ENCODE measurements at regions not wholly inside any gene's neighbourhood (a gene's known extent, or its start where the extent isn't known, plus 50 kb on each side); places are given as distances from the start of the nearest gene placed in this dataset.
"Not testable (repeated sequence)": the region's sequence is repeated elsewhere in the genome, so short reads cannot be mapped to it uniquely, and the experiment has no call there.

DNA sequence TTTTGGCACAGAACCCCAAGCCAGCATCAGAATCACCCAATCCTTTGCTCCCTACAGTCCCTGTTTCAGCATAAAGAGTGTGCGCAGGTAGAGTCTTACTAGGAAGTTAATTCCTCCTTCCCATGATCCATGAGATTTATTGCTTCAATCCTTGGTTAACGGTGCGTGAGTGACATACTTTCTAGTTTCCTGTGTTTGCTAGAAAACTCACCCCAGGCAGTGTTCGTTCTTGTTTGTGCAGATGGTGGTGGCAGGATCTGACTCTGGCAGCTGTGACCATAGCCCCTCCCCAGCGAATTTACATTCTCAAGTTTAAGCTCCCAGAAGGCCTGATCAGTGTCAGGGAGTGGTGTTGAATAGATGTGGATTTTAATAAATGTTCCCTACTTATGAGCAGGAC is 106.7 kb upstream of the CCT8L2 start:
- Histone ChIP-seq H3K27me3 (ENCODE audit: insufficient read depth, low read length) (no peaks in the 10 kb centered on the region), H3K79me2 (ENCODE audit: insufficient read depth, low read length) (no peaks in the 10 kb centered on the region), H3K4me3 (ENCODE audit: low read depth, low read length, poor library complexity, severe bottlenecking) (no peak overlapping the region), H4K20me1 (ENCODE audit: insufficient read depth, low read length) (no peaks in the 10 kb centered on the region), H3F3A (ENCODE audit: insufficient read depth, low read length) (no peaks in the 10 kb centered on the region), H3K9ac (ENCODE audit: low read length) (no peak overlapping the region), H3K36me3 (ENCODE audit: insufficient read depth, low read length) (no peaks in the 10 kb centered on the region), H2AFZ (ENCODE audit: low read length) (no peak overlapping the region), H3K9me3 (ENCODE audit: low read length) (no peaks in the 10 kb centered on the region), H3K4me1 (ENCODE audit: insufficient read depth, low read length, severe bottlenecking) (no peaks in the 10 kb centered on the region), H3K27ac (ENCODE audit: low read depth, low read length, poor library complexity, severe bottlenecking) (no peak overlapping the region), H3K4me2 (ENCODE audit: low read length) (no peak overlapping the region), H3K9me2 (ENCODE audit: low read depth, low read length) (no peaks in the 10 kb centered on the region)
- no peak for TF ChIP-seq EZH2 (IDR thresholded peaks at IDR 0.05; ENCODE audit: borderline replicate concordance, low read length)
- TF ChIP-seq, protein P1, sequence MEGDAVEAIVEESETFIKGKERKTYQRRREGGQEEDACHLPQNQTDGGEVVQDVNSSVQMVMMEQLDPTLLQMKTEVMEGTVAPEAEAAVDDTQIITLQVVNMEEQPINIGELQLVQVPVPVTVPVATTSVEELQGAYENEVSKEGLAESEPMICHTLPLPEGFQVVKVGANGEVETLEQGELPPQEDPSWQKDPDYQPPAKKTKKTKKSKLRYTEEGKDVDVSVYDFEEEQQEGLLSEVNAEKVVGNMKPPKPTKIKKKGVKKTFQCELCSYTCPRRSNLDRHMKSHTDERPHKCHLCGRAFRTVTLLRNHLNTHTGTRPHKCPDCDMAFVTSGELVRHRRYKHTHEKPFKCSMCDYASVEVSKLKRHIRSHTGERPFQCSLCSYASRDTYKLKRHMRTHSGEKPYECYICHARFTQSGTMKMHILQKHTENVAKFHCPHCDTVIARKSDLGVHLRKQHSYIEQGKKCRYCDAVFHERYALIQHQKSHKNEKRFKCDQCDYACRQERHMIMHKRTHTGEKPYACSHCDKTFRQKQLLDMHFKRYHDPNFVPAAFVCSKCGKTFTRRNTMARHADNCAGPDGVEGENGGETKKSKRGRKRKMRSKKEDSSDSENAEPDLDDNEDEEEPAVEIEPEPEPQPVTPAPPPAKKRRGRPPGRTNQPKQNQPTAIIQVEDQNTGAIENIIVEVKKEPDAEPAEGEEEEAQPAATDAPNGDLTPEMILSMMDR (IDR thresholded peaks at IDR 0.05; ENCODE audit: low read length): no peak

DNA sequence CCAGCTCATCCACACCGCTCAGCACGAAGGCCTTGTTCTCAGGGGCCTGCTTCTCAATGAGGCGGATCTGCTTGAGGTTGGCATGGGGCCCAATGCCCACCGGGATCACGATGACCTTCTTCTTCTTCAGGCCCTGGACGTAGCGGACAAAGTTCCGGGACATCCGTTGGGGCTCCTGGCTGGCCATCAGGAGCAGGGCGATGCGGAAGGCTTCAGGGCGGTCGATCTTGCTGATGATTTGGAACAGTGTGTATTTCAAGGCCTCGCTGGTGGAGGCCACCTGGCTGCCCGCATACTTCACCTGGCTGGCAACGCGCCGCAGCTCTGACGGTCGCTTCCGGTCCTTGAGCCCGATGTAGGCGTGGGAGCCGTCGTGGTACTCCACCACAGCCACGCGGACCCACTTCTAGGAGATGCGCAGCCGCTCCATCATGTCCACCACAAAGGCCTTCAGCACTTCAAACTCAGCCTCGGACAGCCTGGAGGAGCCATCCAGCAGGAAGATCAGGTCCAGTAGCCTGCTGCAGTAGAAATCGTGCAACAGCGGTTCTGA is 105.0 kb upstream of the CCT8L2 start:
- not testable (repeated sequence) for H3K36me3 ChIP-seq (ENCODE audit: insufficient read depth, low read length); H3K27me3 ChIP-seq (ENCODE audit: insufficient read depth, low read length); H3K4me2 ChIP-seq (ENCODE audit: low read length); H3K4me1 ChIP-seq (ENCODE audit: insufficient read depth, low read length, severe bottlenecking); H2AFZ ChIP-seq (ENCODE audit: low read length); H3F3A ChIP-seq (ENCODE audit: insufficient read depth, low read length); H3K9ac ChIP-seq (ENCODE audit: low read length); H3K9me3 ChIP-seq (ENCODE audit: low read length); H3K9me2 ChIP-seq (ENCODE audit: low read depth, low read length); H3K4me3 ChIP-seq (ENCODE audit: low read depth, low read length, poor library complexity, severe bottlenecking); H3K79me2 ChIP-seq (ENCODE audit: insufficient read depth, low read length); H4K20me1 ChIP-seq (ENCODE audit: insufficient read depth, low read length); H3K27ac ChIP-seq (ENCODE audit: low read depth, low read length, poor library complexity, severe bottlenecking)

DNA sequence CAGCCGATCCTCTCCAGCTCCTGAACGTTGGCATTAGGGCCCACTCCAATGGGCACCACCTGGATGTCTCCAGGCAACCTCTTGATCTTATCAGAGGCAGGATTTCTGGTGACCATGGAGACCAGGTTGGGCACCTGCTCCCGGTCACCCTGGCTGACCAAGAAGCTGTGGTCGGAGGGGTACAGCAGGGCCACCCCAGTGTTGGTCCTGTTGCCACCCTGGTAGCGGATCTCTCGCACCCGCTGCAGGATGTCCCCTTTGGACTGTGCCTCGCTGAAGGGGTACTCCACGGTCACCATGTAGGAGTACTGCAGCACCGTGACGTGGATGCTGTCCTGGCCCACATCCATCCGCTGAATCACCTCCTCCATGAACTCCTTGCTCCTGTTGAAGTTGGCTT is 104.3 kb upstream of the CCT8L2 start:
- H3K4me1 ChIP-seq (ENCODE audit: insufficient read depth, low read length, severe bottlenecking); H2AFZ ChIP-seq (ENCODE audit: low read length); H3K4me3 ChIP-seq (ENCODE audit: low read depth, low read length, poor library complexity, severe bottlenecking); H3K4me2 ChIP-seq (ENCODE audit: low read length); H3K27me3 ChIP-seq (ENCODE audit: insufficient read depth, low read length); H3K36me3 ChIP-seq (ENCODE audit: insufficient read depth, low read length); H3K9me3 ChIP-seq (ENCODE audit: low read length); H3K9ac ChIP-seq (ENCODE audit: low read length); H4K20me1 ChIP-seq (ENCODE audit: insufficient read depth, low read length); H3K79me2 ChIP-seq (ENCODE audit: insufficient read depth, low read length); H3K9me2 ChIP-seq (ENCODE audit: low read depth, low read length); H3F3A ChIP-seq (ENCODE audit: insufficient read depth, low read length); H3K27ac ChIP-seq (ENCODE audit: low read depth, low read length, poor library complexity, severe bottlenecking): not testable (repeated sequence)

DNA sequence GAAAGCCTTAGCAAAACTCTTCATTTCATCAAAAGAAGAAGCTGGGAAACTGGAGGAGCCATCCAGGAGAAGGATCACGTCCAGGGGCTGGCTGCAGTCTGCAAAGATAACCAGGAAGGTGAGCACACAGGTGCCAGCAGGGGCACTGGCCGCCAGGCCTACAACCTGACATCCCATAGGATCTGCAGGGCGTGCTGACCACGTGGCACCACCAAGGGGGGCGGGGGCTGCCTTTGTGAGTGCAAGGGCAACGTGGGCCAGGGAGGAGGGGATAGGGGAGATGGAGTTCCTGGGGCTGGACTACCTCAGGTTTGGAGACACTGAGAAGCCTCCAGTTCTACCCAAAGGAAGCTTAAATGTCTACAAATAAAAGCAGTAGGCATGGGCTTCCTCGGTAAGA is 102.7 kb upstream of the CCT8L2 start:
- no peaks in the 10 kb centered on the region for H3K4me1 ChIP-seq (ENCODE audit: insufficient read depth, low read length, severe bottlenecking)
- no peaks in the 10 kb centered on the region for H3K9me2 ChIP-seq (ENCODE audit: low read depth, low read length)
- no peaks in the 10 kb centered on the region for H3K36me3 ChIP-seq (ENCODE audit: insufficient read depth, low read length)
- no peaks in the 10 kb centered on the region for H3K79me2 ChIP-seq (ENCODE audit: insufficient read depth, low read length)
- H3F3A ChIP-seq (ENCODE audit: insufficient read depth, low read length): no peaks in the 10 kb centered on the region
- no peak overlapping the region for H3K9ac ChIP-seq (ENCODE audit: low read length)
- no peak overlapping the region for H2AFZ ChIP-seq (ENCODE audit: low read length)
- H4K20me1 ChIP-seq (ENCODE audit: insufficient read depth, low read length): no peaks in the 10 kb centered on the region
- H3K4me2 ChIP-seq (ENCODE audit: low read length): no peak overlapping the region
- H3K9me3 ChIP-seq (ENCODE audit: low read length): no peaks in the 10 kb centered on the region
- TF ChIP-seq EZH2 (IDR thresholded peaks at IDR 0.05; ENCODE audit: borderline replicate concordance, low read length): no peak
- no peak overlapping the region for H3K4me3 ChIP-seq (ENCODE audit: low read depth, low read length, poor library complexity, severe bottlenecking)
- H3K27ac ChIP-seq (ENCODE audit: low read depth, low read length, poor library complexity, severe bottlenecking): no peak overlapping the region
- H3K27me3 ChIP-seq (ENCODE audit: insufficient read depth, low read length): 0 out of 2 replicates have a peak, but pooled peaks cover 3% of the 10 kb centered on the region

DNA sequence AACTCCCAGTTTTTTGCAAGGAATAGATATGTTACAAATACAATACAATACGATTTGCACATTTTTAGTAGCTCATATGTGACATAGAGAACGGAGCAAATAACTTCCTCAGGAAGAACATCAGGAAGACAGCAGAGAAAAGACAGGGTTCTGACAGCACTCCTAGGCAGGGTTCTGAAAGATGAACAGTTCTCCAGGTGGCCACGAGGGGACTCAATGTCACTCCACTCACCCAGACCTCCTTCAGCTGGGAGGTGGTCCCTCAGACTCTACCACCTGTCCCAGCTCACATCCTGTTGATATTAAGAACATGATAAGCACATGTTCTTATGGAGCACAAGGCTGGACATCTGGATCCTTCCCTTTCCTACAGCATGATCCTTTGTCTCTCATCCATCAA is 101.1 kb upstream of the CCT8L2 start:
- not testable (repeated sequence) for H3K9ac ChIP-seq (ENCODE audit: low read length); H3K4me2 ChIP-seq (ENCODE audit: low read length); H3K9me2 ChIP-seq (ENCODE audit: low read depth, low read length); H4K20me1 ChIP-seq (ENCODE audit: insufficient read depth, low read length); H3K27me3 ChIP-seq (ENCODE audit: insufficient read depth, low read length); H2AFZ ChIP-seq (ENCODE audit: low read length); H3K9me3 ChIP-seq (ENCODE audit: low read length); H3K27ac ChIP-seq (ENCODE audit: low read depth, low read length, poor library complexity, severe bottlenecking); H3K79me2 ChIP-seq (ENCODE audit: insufficient read depth, low read length); H3K4me3 ChIP-seq (ENCODE audit: low read depth, low read length, poor library complexity, severe bottlenecking); H3K36me3 ChIP-seq (ENCODE audit: insufficient read depth, low read length); H3F3A ChIP-seq (ENCODE audit: insufficient read depth, low read length); H3K4me1 ChIP-seq (ENCODE audit: insufficient read depth, low read length, severe bottlenecking)
- TF ChIP-seq, protein P1 (IDR thresholded peaks at IDR 0.05; ENCODE audit: low read length): 0 out of 2 replicates have a peak, but pooled peaks have one; percentile 4

- H3K9ac ChIP-seq (ENCODE audit: low read length); H3K4me3 ChIP-seq (ENCODE audit: low read depth, low read length, poor library complexity, severe bottlenecking); H2AFZ ChIP-seq (ENCODE audit: low read length); H3F3A ChIP-seq (ENCODE audit: insufficient read depth, low read length); H3K9me2 ChIP-seq (ENCODE audit: low read depth, low read length); H3K36me3 ChIP-seq (ENCODE audit: insufficient read depth, low read length); H3K4me2 ChIP-seq (ENCODE audit: low read length); H3K79me2 ChIP-seq (ENCODE audit: insufficient read depth, low read length); H3K27me3 ChIP-seq (ENCODE audit: insufficient read depth, low read length); H3K4me1 ChIP-seq (ENCODE audit: insufficient read depth, low read length, severe bottlenecking); H3K9me3 ChIP-seq (ENCODE audit: low read length); H4K20me1 ChIP-seq (ENCODE audit: insufficient read depth, low read length); H3K27ac ChIP-seq (ENCODE audit: low read depth, low read length, poor library complexity, severe bottlenecking): not testable (repeated sequence)
Observed at GRCh38 chr22:16689358-16689757, 96.7 kb upstream of the CCT8L2 start.
